Kidney epithelial cell (primary cell): ENCODE measurements at regions not wholly inside any gene's neighbourhood (a gene's known extent, or its start where the extent isn't known, plus 50 kb on each side); places are given as distances from the start of the nearest gene placed in this dataset.

Source experiments
- DNase-seq: peaks from one replicate; pipeline ENCODE4 v3.0.0-alpha.2; 2010; ENCODE audit warnings: low read depth
- H3K27me3 ChIP-seq: 2 replicates; pipeline ENCODE4 v1.6.0; 2011; ENCODE audit warnings: low read length; ENCODE audit not compliant: control insufficient read depth, insufficient read depth
- H3K36me3 ChIP-seq: 2 replicates; pipeline ENCODE4 v1.5.1; 2011; ENCODE audit warnings: low read length; ENCODE audit not compliant: control insufficient read depth, insufficient read depth
- H3K4me3 ChIP-seq: 2 replicates; pipeline ENCODE4 v1.5.1; 2011; ENCODE audit warnings: low read depth, mild to moderate bottlenecking, control low read depth, low read length
- CTCF ChIP-seq: IDR thresholded peaks from 2 replicates; pipeline ENCODE4 v1.5.1; 2011; ENCODE audit warnings: mild to moderate bottlenecking, moderate library complexity, low read length, control low read depth, inconsistent platforms; ENCODE audit not compliant: insufficient read depth, poor library complexity, severe bottlenecking

GRCh38 chr1:57976216-57976615 lies 552.4 kb upstream of the DAB1 start:
- H3K27me3 ChIP-seq, result no peaks in the 10 kb centered on the region
- no peaks in the 10 kb centered on the region for H3K36me3 ChIP-seq
- H3K4me3 ChIP-seq, result no peak overlapping the region
- no peak for DNase-seq
- peak; percentile 10 for TF ChIP-seq CTCF

- H3K4me3 ChIP-seq, result no peak overlapping the region
- no peaks in the 10 kb centered on the region for H3K36me3 ChIP-seq
- no peak for DNase-seq
- no peaks in the 10 kb centered on the region for H3K27me3 ChIP-seq
- no peak for TF ChIP-seq CTCF
Observed at GRCh38 chr1:57968321-57968720, 544.5 kb upstream of the DAB1 start.

- no peak for TF ChIP-seq CTCF
- DNase-seq, result peak; percentile 7
- H3K27me3 ChIP-seq, result no peaks in the 10 kb centered on the region
- H3K4me3 ChIP-seq, result no peak overlapping the region
- no peaks in the 10 kb centered on the region for H3K36me3 ChIP-seq
Observed at GRCh38 chr1:57966751-57967406, 543.0 kb upstream of the DAB1 start.

GRCh38 chr1:57966340-57966739 lies 542.5 kb upstream of the DAB1 start:
- no peak for TF ChIP-seq CTCF
- Histone ChIP-seq H3K4me3 (no peak overlapping the region), H3K27me3 (no peaks in the 10 kb centered on the region), H3K36me3 (no peaks in the 10 kb centered on the region)
- DNase-seq, result no peak

- H3K36me3 ChIP-seq, result no peaks in the 10 kb centered on the region
- no peak overlapping the region for H3K4me3 ChIP-seq
- no peak for TF ChIP-seq CTCF
- DNase-seq, result no peak
- H3K27me3 ChIP-seq, result no peaks in the 10 kb centered on the region
Observed at GRCh38 chr1:57963581-57963980, 539.7 kb upstream of the DAB1 start.
